Astrocyte of the cerebellum (primary cell): ENCODE measurements at regions not wholly inside any gene's neighbourhood (a gene's known extent, or its start where the extent isn't known, plus 50 kb on each side); places are given as distances from the start of the nearest gene placed in this dataset.

Experiments
- DNase-seq: peaks from one replicate; pipeline ENCODE4 v3.0.0-alpha.2; 2011; ENCODE audit warnings: low read depth
- H3K4me3 ChIP-seq: 2 replicates; pipeline ENCODE4 v1.5.1; 2011; ENCODE audit warnings: mild to moderate bottlenecking, low read depth, low read length, moderate library complexity
- CTCF ChIP-seq: IDR thresholded peaks from 2 replicates; pipeline ENCODE4 v1.5.1; 2012; ENCODE audit warnings: low read length, low read depth, moderate library complexity, mild to moderate bottlenecking; ENCODE audit errors: missing control alignments
- in situ Hi-C: cut with HindIII; loops from 2 replicates; pipeline ENCODE4 v1.10.0; 2017; ENCODE audit warnings: low sequenced_read_pairs

- in situ Hi-C loops, result no loop called here
- H3K4me3 ChIP-seq, result no peak overlapping the region
- no peak for TF ChIP-seq CTCF
- DNase-seq, result no peak
These were observed 361.5 kb downstream of the EPM2A start for GRCh38 chr6:145373826-145374225.

- TF ChIP-seq CTCF, result no peak
- no peak overlapping the region for H3K4me3 ChIP-seq
- no peak for DNase-seq
- in situ Hi-C loops, result no loop called here
These were observed 360.8 kb downstream of the EPM2A start for GRCh38 chr6:145374570-145374969.

DNA sequence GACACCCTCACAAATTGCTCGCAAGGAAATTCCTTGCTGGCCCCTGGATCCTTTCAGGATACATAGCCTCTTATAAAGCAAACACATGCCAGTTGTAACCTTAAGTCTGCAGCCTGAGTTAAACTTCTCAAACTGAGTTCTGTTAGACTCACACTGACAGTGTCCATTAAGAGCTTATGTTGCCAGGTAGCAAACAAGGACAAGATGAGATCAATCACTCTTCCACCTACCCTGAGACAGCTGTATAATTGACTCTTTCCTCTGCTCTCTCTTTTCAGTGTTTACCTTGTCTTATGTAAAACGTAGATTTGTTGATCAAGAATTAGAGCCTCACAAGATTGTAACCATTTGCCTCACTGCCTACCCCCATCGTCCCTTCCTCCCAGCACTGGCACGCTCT lies 359.8 kb downstream of the EPM2A start:
- in situ Hi-C loops, result no loop called here
- DNase-seq, result no peak
- no peak for TF ChIP-seq CTCF
- H3K4me3 ChIP-seq, result no peak overlapping the region

- H3K4me3 ChIP-seq, result no peak overlapping the region
- no peak for DNase-seq
- in situ Hi-C loops, result no loop called here
- TF ChIP-seq CTCF, result no peak
These were observed 355.1 kb downstream of the EPM2A start for GRCh38 chr6:145380186-145380585.

- in situ Hi-C loops, result no loop called here
- no peak overlapping the region for H3K4me3 ChIP-seq
- no peak for TF ChIP-seq CTCF
- DNase-seq, result no peak
These were observed 353.4 kb downstream of the EPM2A start for GRCh38 chr6:145381941-145382340.

DNA sequence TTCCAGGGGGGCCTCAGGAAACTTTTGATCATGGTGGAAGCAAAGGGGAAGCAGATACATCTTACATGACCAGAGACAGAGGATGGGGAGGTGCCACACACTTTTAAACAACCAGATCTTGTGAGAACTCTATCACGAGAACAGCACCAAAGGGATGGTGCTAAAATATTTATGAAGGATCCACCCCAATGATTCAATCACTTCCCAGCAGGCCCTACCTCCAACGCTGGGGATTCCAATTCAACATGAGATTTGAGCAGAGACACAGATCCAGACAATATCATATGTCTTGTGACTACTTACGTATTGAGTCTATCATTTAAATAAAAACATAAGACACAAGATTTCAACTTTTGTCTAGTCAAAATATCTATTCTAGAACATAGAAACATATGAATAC lies 351.9 kb downstream of the EPM2A start:
- no peak overlapping the region for H3K4me3 ChIP-seq
- no peak for TF ChIP-seq CTCF
- DNase-seq, result no peak
- in situ Hi-C loops, result no loop called here

DNA sequence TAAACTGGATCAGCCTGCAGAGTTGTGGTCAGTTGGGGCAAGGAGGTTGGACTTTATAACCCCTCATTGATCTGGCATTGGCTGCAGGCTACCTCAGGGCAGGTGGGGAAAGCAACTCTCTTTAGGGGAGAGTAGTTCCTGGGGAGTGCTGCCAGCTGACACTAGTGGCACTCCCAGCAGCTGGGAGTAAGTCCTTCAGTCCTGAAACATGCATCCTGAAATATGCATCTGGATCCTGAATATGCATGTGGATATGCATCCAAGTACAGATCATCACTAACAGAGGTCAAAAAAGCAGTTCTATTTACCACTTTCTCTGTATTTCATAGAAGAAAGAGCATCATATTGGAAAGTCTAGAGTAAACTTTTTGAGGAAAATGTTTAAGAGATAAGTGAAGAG lies 350.8 kb downstream of the EPM2A start:
- H3K4me3 ChIP-seq, result no peak overlapping the region
- in situ Hi-C loops, result no loop called here
- no peak for TF ChIP-seq CTCF
- DNase-seq, result no peak
